Tibial artery (tissue), 4 donors: ENCODE measurements at regions not wholly inside any gene's neighbourhood (a gene's known extent, or its start where the extent isn't known, plus 50 kb on each side); places are given as distances from the start of the nearest gene placed in this dataset.

ENCODE experiments used
- DNase-seq, 2 donors: peaks; one replicate each; pipeline ENCODE4 v3.0.0-alpha.2; 2019
- H3K27ac ChIP-seq, 2 donors: fragments of 200-600 bp; sonication (generic) in 1 of 2; 1 replicate in 1 of 2; 2 replicates in 1 of 2; pipeline ENCODE4 v1.5.1; 2018 to 2019; ENCODE audit warnings: mild to moderate bottlenecking in 1 of 2
- H3K27me3 ChIP-seq, 2 donors: fragments of 200-600 bp; sonication (generic) in 1 of 2; one replicate each; pipeline versions ENCODE4 v1.5.1 to v1.6.0; 2016 to 2019
- H3K36me3 ChIP-seq, 3 donors: fragments of 200-600 bp; sonication (generic) in 2 of 3; one replicate each; pipeline ENCODE4 v1.5.1; 2016 to 2019; ENCODE audit warnings: mild to moderate bottlenecking in 2 of 3
- H3K4me1 ChIP-seq, 4 donors: fragments of 200-600 bp; sonication (generic) in 2 of 4; 1 replicate in 3 of 4; 2 replicates in 1 of 4; pipeline ENCODE4 v1.5.1; 2016 to 2019
- H3K4me3 ChIP-seq, 2 donors: fragments of 200-600 bp; sonication (generic) in 1 of 2; 1 replicate in 1 of 2; 2 replicates in 1 of 2; pipeline ENCODE4 v1.5.1; 2018 to 2019; ENCODE audit warnings: mild to moderate bottlenecking in 2 of 2
- H3K9me3 ChIP-seq, 3 donors: fragments of 200-600 bp; sonication (generic) in 1 of 3; one replicate each; pipeline ENCODE4 v1.5.1; 2016 to 2019
- CTCF ChIP-seq, 2 experiments: fragments of 200-600 bp in 1 of 2; fragments of 450-650 bp in 1 of 2; IDR thresholded peaks; one replicate each; pipeline ENCODE4 v1.5.1; 2017 to 2019; ENCODE audit warnings: antibody characterized with exemption in 2 of 2, mild to moderate bottlenecking in 1 of 2, moderate library complexity in 1 of 2
- intact Hi-C: fragments of 100-400 bp; cut with DNase I; formaldehyde crosslinking; loops from one replicate; pipeline ENCODE4 v1.15.0; 2023; ENCODE audit warnings: low total_unique reads

GRCh38 chr3:193948459-193948858 lies 187.5 kb upstream of the HES1 start:
- H3K4me1 ChIP-seq = peaks cover 0 to 5% (median 0%) of the 10 kb centered on the region in 4 donors
- no peak overlapping the region for H3K27ac ChIP-seq
- no peak for TF ChIP-seq CTCF (IDR thresholded peaks at IDR 0.05)
- no peaks in the 10 kb centered on the region for H3K36me3 ChIP-seq
- intact Hi-C loops = no loop called here
- H3K4me3 ChIP-seq = no peak overlapping the region
- peaks cover 0 to 9% of the 10 kb centered on the region in 2 donors for H3K27me3 ChIP-seq
- no peak for DNase-seq
- H3K9me3 ChIP-seq = peaks cover 0 to under 1% (median 0%) of the 10 kb centered on the region in 3 donors

- Histone ChIP-seq H3K9me3 (peaks cover 0 to 26% (median 10%) of the 10 kb centered on the region in 3 donors), H3K36me3 (no peaks in the 10 kb centered on the region), H3K27ac (no peak overlapping the region), H3K4me3 (no peak overlapping the region), H3K27me3 (peaks cover 0 to 11% of the 10 kb centered on the region in 2 donors), H3K4me1 (no peaks in the 10 kb centered on the region)
- no peak for DNase-seq
- no peak for TF ChIP-seq CTCF (IDR thresholded peaks at IDR 0.05)
- intact Hi-C loops = no loop called here
These were observed 184.1 kb upstream of the HES1 start for GRCh38 chr3:193951859-193952258.

- no peaks in the 10 kb centered on the region for H3K36me3 ChIP-seq
- peaks cover 0 to 26% (median 10%) of the 10 kb centered on the region in 3 donors for H3K9me3 ChIP-seq
- H3K27me3 ChIP-seq = peaks cover 0 to 31% of the 10 kb centered on the region in 2 donors
- no peak for TF ChIP-seq CTCF (IDR thresholded peaks at IDR 0.05)
- intact Hi-C loops = no loop called here
- no peak overlapping the region for H3K4me3 ChIP-seq
- no peaks in the 10 kb centered on the region for H3K4me1 ChIP-seq
- no peak overlapping the region for H3K27ac ChIP-seq
- no peak for DNase-seq
These were observed 181.2 kb upstream of the HES1 start for GRCh38 chr3:193954752-193955151.

GRCh38 chr3:193955719-193956118 lies 180.2 kb upstream of the HES1 start:
- no peaks in the 10 kb centered on the region for H3K4me1 ChIP-seq
- peaks cover 0 to 39% of the 10 kb centered on the region in 2 donors for H3K27me3 ChIP-seq
- no peak for TF ChIP-seq CTCF (IDR thresholded peaks at IDR 0.05)
- no peak overlapping the region for H3K4me3 ChIP-seq
- H3K36me3 ChIP-seq = no peaks in the 10 kb centered on the region
- no peak for DNase-seq
- peaks cover 0 to 26% (median 10%) of the 10 kb centered on the region in 3 donors for H3K9me3 ChIP-seq
- H3K27ac ChIP-seq = no peak overlapping the region
- intact Hi-C loops = no loop called here

GRCh38 chr3:193959861-193960260 lies 176.1 kb upstream of the HES1 start:
- intact Hi-C loops = no loop called here
- no peak overlapping the region for H3K4me3 ChIP-seq
- H3K27ac ChIP-seq = no peak overlapping the region

More at GRCh38 chr3:193959861-193960260, 176.1 kb upstream of the HES1 start:
- TF ChIP-seq CTCF (IDR thresholded peaks at IDR 0.05) = no peak
- Histone ChIP-seq H3K27me3 (peaks cover 0 to 63% of the 10 kb centered on the region in 2 donors), H3K36me3 (no peaks in the 10 kb centered on the region), H3K4me1 (no peaks in the 10 kb centered on the region), H3K9me3 (peaks cover 0 to 12% (median under 1%) of the 10 kb centered on the region in 3 donors)
- DNase-seq = no peak
